ENCODE measurements at regions not wholly inside any gene's neighbourhood (a gene's known extent, or its start where the extent isn't known, plus 50 kb on each side); places are given as distances from the start of the nearest gene placed in this dataset.

DNA sequence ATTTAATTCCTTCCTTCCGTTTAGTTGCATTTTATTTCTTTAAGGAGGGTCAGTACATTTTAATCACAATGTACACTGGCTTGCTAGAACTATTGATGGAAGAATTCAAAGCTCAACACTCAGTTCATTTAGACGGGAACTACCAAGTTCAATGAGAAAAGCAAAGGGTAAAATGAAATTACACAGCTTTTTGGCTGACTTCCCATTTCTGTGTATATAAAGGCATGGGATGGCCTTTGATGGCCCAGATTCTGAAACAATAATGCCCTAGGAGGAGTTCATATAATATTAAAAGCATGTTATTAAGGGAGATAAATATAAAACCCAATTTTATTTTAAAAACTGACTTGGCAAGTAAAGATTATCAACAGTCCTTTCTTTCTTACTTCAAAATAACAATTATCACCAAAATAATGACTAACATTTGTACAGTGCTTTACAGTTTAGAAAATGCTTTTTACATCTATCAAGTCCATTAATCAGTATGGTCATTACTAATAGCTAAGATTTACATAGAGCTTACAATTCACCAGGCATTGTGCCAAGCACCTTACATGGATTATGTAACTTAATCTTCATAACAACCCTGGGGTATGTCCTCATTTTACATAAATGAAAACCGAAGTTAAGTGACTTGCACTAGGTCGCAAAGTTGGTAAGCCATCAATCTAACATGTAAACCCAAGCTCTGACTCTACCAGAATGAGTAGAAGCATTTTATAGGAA is 402.4 kb downstream of the OMA1 start (continued):
- TF ChIP-seq, protein P1, sequence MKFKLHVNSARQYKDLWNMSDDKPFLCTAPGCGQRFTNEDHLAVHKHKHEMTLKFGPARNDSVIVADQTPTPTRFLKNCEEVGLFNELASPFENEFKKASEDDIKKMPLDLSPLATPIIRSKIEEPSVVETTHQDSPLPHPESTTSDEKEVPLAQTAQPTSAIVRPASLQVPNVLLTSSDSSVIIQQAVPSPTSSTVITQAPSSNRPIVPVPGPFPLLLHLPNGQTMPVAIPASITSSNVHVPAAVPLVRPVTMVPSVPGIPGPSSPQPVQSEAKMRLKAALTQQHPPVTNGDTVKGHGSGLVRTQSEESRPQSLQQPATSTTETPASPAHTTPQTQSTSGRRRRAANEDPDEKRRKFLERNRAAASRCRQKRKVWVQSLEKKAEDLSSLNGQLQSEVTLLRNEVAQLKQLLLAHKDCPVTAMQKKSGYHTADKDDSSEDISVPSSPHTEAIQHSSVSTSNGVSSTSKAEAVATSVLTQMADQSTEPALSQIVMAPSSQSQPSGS (CRISPR knock-in tag; IDR thresholded peaks at IDR 0.05): no peak
- TF ChIP-seq FOXK1 (CRISPR knock-in tag; IDR thresholded peaks at IDR 0.05; ENCODE audit: borderline replicate concordance) (no peak), ZKSCAN1 (IDR thresholded peaks at IDR 0.05; ENCODE audit: low read depth, low read length) (no peak), ZNF41 (CRISPR knock-in tag; conservative IDR thresholded peaks at IDR 0.05) (no peak), CBX2 (IDR thresholded peaks at IDR 0.05; ENCODE audit: insufficient read depth, low read length, poor library complexity, severe bottlenecking) (no peak)

DNA sequence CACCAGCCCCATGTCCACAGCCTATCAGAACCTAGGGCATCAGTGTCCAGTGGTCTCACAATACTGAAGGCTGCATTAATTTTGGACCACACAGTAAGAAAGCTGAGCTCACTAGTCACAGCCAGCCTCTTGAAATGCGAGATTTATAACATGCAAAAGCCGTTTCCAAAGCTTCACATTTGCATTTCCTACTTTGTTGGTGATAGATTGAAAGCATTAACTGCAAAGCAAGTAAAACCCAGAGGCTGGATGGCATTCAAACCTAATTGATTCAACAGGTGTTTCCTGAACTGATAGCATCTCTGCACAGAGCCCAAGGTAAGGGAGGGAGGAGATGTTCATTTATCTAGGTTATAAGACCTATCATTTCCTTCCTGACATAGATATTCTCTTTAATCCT is 410.1 kb downstream of the OMA1 start:
- H3K36me3 ChIP-seq (ENCODE audit: control insufficient read depth, insufficient read depth, low read length): no peaks in the 10 kb centered on the region
- H3K9me3 ChIP-seq (replicated peaks; ENCODE audit: control insufficient read depth, insufficient read depth, low read depth, low read length): no peaks in the 10 kb centered on the region
- ChIA-PET POLR2A (no interaction called here), CTCF (ENCODE audit: low intra/inter-chr PET ratio) (no interaction called here)
- H3K27ac ChIP-seq (ENCODE audit: extremely low read depth, low read depth, low read length): no peak overlapping the region
- in situ Hi-C loops (cut with MboI) (no loop called here), intact Hi-C loops (cut with micrococcal nuclease) (no loop called here)
- H2AFZ ChIP-seq (ENCODE audit: low read depth, low read length): no peak overlapping the region
- no peak for ATAC-seq
- no peak for DNase-seq (ENCODE audit: extremely low read depth in 1 of 4, low spot score in 3 of 4)
- no peak overlapping the region for H3K4me2 ChIP-seq (ENCODE audit: insufficient read depth, low read length)
- 0% methylated on average over 2 of the region's 2 CpGs for WGBS (ENCODE audit: insufficient coverage, low coverage, missing lambda C conversion rate)
- no peaks in the 10 kb centered on the region for H4K20me1 ChIP-seq (replicated peaks; ENCODE audit: control insufficient read depth, insufficient read depth, low read length)
- no peak overlapping the region for H3K4me3 ChIP-seq
- H3K27me3 ChIP-seq (ENCODE audit: control insufficient read depth in 2 of 2, insufficient read depth in 2 of 2, low read length in 2 of 2): no peaks in the 10 kb centered on the region; a peak in 1 of 5 replicates
- no peak overlapping the region for H3K9ac ChIP-seq (ENCODE audit: insufficient read depth in 1 of 2, low read depth in 2 of 2, low read length in 2 of 2)
- H3K4me1 ChIP-seq (replicated peaks in 1 of 2; ENCODE audit: control insufficient read depth in 2 of 2, insufficient read depth in 2 of 2, low read length in 2 of 2): no peaks in the 10 kb centered on the region
- no peaks in the 10 kb centered on the region for H3K79me2 ChIP-seq (ENCODE audit: control insufficient read depth, insufficient read depth, low read length)
- no TSS peak for BruUV-seq (replicated peaks)
- H3K9me1 ChIP-seq (ENCODE audit: control insufficient read depth, insufficient read depth, low read length): no peaks in the 10 kb centered on the region
- no peak for FAIRE-seq
- TF ChIP-seq ZNF717 (CRISPR knock-in tag; IDR thresholded peaks at IDR 0.05): no peak
- TF ChIP-seq HLTF (IDR thresholded peaks at IDR 0.05): no peak
- no peak for TF ChIP-seq SMARCC2 (IDR thresholded peaks at IDR 0.05; ENCODE audit: low read depth)
- no peak for TF ChIP-seq TBL1XR1 (IDR thresholded peaks at IDR 0.05; ENCODE audit: low read length in 2 of 2)
- no peak for TF ChIP-seq SRSF7 (optimal IDR thresholded peaks at IDR 0.05; ENCODE audit: low read depth, low read length)
- TF ChIP-seq HNRNPUL1 (IDR thresholded peaks at IDR 0.05; ENCODE audit: low read length): no peak
- no peak for TF ChIP-seq ZNF263 (CRISPR knock-in tag; IDR thresholded peaks at IDR 0.05; ENCODE audit: borderline replicate concordance)
- TF ChIP-seq, protein P2, sequence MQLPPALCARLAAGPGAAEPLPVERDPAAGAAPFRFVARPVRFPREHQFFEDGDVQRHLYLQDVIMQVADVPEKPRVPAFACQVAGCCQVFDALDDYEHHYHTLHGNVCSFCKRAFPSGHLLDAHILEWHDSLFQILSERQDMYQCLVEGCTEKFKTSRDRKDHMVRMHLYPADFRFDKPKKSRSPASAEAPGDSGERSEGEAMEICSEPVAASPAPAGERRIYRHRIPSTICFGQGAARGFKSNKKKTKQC (CRISPR knock-in tag; IDR thresholded peaks at IDR 0.05): no peak
- TF ChIP-seq, protein P3, sequence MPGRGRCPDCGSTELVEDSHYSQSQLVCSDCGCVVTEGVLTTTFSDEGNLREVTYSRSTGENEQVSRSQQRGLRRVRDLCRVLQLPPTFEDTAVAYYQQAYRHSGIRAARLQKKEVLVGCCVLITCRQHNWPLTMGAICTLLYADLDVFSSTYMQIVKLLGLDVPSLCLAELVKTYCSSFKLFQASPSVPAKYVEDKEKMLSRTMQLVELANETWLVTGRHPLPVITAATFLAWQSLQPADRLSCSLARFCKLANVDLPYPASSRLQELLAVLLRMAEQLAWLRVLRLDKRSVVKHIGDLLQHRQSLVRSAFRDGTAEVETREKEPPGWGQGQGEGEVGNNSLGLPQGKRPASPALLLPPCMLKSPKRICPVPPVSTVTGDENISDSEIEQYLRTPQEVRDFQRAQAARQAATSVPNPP (IDR thresholded peaks at IDR 0.05; ENCODE audit: borderline replicate concordance, insufficient read depth, insufficient read length): no peak
- TF ChIP-seq RFX7 (CRISPR knock-in tag; IDR thresholded peaks at IDR 0.05): no peak
- no peak for TF ChIP-seq ZFX (CRISPR knock-in tag; IDR thresholded peaks at IDR 0.05)
- TF ChIP-seq, protein P4, sequence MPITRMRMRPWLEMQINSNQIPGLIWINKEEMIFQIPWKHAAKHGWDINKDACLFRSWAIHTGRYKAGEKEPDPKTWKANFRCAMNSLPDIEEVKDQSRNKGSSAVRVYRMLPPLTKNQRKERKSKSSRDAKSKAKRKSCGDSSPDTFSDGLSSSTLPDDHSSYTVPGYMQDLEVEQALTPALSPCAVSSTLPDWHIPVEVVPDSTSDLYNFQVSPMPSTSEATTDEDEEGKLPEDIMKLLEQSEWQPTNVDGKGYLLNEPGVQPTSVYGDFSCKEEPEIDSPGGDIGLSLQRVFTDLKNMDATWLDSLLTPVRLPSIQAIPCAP (CRISPR knock-in tag; IDR thresholded peaks at IDR 0.05; ENCODE audit: borderline replicate concordance): no peak
- TF ChIP-seq NR3C1 (CRISPR knock-in tag; IDR thresholded peaks at IDR 0.05): no peak
- TF ChIP-seq TCF3 (CRISPR knock-in tag; IDR thresholded peaks at IDR 0.05): no peak
- TF ChIP-seq ZNF408 (CRISPR knock-in tag; IDR thresholded peaks at IDR 0.05; ENCODE audit: low read depth): no peak

All from K562 (cell line).